Middle frontal gyrus (tissue), 1 donor: ENCODE measurements at regions not wholly inside any gene's neighbourhood (a gene's known extent, or its start where the extent isn't known, plus 50 kb on each side); places are given as distances from the start of the nearest gene placed in this dataset.

Experiments
- DNase-seq: peaks from one replicate; pipeline ENCODE4 v3.0.0-alpha.2; 2015; ENCODE audit warnings: low spot score; ENCODE audit errors: extremely low spot score

GRCh38 chr13:103147961-103148360, 81.7 kb upstream of the SLC10A2 start:
- no peak for DNase-seq

- no peak for DNase-seq
Measured at GRCh38 chr13:103145442-103145841, 79.2 kb upstream of the SLC10A2 start.

- no peak for DNase-seq
Measured at GRCh38 chr13:103143432-103143831, 77.2 kb upstream of the SLC10A2 start.

DNA sequence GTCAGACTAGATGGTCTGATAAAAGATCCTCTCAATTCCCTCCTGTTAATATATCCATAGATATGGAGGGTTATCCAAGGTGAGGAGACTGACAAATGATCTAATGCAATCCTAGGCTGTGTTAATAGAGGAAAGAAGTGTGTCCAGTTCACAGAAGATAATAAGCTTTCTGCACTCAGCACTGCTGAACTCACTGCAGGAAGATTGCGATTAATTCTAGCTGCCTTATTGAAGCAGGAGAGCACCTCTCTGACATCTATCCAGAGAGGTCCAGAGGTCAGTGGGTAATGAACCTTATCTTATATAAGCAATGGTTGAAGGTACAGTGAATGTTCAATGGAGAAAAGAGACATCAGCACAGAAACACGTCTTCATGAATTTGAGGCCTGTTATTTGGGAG, 75.9 kb upstream of the SLC10A2 start:
- no peak for DNase-seq

DNA sequence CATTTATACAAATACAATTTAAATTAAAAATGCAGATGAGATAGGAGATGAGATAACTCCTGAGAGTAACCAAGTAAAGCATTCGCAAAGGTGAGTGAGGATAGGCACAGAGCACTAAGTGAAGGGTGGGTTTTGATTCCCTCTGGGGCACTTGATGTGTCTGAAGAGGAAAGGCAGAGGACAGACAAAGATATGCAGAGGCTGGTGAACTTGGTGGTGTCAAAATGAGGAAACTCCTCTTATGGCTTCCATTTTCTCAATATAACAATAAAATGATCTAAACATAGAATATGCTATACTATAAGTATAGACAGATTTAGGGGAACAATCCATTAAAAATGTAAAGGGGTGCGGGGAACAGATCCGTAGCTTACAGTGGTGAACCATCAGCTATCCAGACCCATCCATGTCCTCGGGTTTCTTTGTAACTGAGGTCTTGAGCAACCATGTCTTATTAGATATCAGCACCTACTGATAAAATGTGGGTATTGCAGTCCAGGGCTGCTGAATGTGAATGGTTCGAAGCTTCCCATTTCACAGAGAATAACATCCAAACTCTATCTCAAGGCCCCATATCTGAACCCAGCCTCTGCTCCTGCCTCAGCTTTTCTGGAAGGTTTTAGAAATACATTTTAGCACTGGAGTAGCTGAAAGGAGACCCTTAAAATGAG, 73.9 kb upstream of the SLC10A2 start:
- no peak for DNase-seq

DNA sequence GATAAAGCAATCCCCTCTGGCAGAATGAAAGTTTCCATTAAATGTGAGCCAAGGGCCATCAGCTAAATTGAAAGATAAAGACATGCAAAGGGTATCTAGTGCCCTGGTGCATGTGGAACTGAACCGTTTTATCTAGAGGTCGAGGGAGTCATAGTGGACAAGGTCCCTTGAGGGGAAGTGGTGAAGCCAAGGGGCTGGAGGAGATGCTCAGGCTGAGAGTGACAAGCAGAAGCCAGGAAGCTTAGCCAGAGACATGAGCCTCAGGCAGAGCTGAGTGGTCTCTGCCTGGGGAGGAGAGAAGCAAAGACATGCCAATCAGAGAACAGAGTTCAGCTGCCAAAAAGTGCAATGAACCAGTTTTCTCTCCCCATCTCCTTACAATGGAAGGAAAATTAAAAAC, 68.1 kb upstream of the SLC10A2 start:
- no peak for DNase-seq

DNA sequence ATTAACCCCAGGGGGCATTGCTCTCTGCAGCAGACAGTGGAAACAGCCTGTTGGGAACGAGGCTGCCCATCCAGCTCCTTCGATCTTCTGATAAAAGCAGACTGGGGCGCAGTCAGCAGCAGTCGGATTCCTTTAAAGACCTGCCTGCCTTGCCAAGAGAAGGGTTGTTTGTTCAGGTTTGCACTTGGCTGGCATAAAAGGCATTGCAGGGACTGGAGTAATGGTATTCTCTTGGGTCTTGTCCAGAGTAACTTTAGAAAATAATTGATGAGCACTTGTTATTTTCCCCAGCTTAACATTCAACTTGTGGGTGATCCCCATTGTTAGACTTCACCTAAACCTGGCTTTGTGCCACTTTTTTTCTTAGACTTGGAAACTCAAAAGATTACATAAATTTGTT, 67.3 kb upstream of the SLC10A2 start:
- no peak for DNase-seq

DNA sequence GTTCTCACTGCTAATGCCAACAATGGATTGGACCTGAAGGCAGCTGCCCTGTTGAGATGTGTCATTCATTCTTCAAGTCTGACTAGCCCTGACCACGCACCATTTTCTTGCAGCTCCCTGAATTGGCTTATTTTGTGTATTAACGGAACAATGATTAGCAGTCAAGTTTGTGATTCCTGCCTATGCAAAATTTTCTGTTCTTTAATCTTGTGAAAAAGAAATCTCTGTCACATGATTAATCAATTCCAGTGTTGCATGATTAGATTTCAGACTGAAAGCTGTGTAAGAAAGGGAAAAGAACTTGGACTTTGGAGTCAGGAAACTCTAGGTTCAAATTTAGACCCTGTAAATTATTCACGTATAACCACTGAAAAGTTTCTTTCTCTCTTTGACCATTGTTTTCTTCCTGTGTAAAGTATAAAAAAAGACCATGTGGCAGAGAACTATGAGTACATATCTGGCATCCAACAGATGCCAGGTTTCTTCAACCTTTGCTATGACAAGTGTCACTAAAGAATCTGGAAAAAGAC, 64.5 kb upstream of the SLC10A2 start:
- DNase-seq, result no peak

DNA sequence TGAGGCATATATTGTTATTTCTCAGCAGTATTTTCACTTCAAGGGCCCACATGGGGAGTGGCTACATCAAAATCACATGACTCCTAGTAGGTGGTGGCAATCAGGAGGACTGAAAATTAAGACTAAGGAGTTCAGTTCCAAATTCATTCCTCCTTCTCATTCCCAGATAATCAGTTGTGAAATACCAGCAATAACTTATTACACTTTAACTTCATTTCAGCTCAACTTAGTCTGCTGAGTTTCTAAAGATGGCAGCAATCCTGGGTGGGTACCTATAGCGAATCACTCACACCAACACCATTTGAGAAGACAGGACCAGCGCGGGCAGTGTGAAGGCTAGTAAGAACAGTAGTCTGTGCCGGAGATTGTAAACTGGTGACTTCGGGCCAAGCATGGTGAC, 63.9 kb upstream of the SLC10A2 start:
- DNase-seq, result no peak
